Liver (tissue), 3 donors: ENCODE measurements at regions not wholly inside any gene's neighbourhood (a gene's known extent, or its start where the extent isn't known, plus 50 kb on each side); places are given as distances from the start of the nearest gene placed in this dataset.

Experiments used
- EGR1 ChIP-seq, 2 donors: IDR thresholded peaks; 2 replicates each; pipeline ENCODE4 v1.6.1; 2016 to 2018; ENCODE audit warnings: antibody characterized with exemption in 2 of 2, low read depth in 2 of 2
- JUND ChIP-seq, 2 donors: IDR thresholded peaks; 2 replicates each; pipeline ENCODE4 v1.6.1; 2016; ENCODE audit warnings: antibody characterized with exemption in 2 of 2
- TF ChIP-seq, protein P1 (sequence below): fragments of 150-350 bp; IDR thresholded peaks from 2 replicates; pipeline ENCODE4 v1.5.1; 2017; ENCODE audit warnings: improper control_type of control experiment, low read depth, low read length; ENCODE audit not compliant: missing input control
- TF ChIP-seq, protein P2 (sequence below): IDR thresholded peaks from 2 replicates; pipeline ENCODE4 v1.6.1; 2016; ENCODE audit warnings: antibody characterized with exemption
- TF ChIP-seq, protein P3 (sequence below): IDR thresholded peaks from 2 replicates; pipeline ENCODE4 v1.6.1; 2016; ENCODE audit warnings: antibody characterized with exemption
- donor health status: healthy.
- donor health status: healthy.

DNA sequence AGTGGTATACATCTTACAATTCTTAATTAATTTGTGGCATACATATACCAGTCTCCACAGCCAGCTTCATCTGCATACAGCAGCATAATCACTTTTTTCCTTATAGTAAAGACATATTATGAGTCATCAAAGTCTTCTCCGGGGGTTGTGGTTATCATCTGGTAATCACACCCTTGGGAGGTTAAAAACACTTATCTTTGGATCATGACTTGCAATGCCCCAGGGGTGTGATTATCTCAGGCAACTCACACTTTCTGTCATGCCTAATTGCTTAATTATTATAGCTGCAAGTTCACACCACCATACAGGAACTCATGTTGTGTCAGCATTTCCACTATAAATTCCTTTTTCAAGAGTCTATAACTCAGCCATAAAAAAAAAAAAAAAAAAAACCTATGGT, 218.4 kb downstream of the ANXA1 start:
- TF ChIP-seq JUND (IDR thresholded peaks at IDR 0.05) (no peak), EGR1 (IDR thresholded peaks at IDR 0.05; ENCODE audit: low read depth in 2 of 2) (no peak)
- TF ChIP-seq, protein P1, sequence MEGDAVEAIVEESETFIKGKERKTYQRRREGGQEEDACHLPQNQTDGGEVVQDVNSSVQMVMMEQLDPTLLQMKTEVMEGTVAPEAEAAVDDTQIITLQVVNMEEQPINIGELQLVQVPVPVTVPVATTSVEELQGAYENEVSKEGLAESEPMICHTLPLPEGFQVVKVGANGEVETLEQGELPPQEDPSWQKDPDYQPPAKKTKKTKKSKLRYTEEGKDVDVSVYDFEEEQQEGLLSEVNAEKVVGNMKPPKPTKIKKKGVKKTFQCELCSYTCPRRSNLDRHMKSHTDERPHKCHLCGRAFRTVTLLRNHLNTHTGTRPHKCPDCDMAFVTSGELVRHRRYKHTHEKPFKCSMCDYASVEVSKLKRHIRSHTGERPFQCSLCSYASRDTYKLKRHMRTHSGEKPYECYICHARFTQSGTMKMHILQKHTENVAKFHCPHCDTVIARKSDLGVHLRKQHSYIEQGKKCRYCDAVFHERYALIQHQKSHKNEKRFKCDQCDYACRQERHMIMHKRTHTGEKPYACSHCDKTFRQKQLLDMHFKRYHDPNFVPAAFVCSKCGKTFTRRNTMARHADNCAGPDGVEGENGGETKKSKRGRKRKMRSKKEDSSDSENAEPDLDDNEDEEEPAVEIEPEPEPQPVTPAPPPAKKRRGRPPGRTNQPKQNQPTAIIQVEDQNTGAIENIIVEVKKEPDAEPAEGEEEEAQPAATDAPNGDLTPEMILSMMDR, result no peak
- TF ChIP-seq, protein P2, sequence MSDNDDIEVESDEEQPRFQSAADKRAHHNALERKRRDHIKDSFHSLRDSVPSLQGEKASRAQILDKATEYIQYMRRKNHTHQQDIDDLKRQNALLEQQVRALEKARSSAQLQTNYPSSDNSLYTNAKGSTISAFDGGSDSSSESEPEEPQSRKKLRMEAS, result no peak
- TF ChIP-seq, protein P3, sequence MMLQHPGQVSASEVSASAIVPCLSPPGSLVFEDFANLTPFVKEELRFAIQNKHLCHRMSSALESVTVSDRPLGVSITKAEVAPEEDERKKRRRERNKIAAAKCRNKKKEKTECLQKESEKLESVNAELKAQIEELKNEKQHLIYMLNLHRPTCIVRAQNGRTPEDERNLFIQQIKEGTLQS, result no peak
